ENCODE measurements at regions not wholly inside any gene's neighbourhood (a gene's known extent, or its start where the extent isn't known, plus 50 kb on each side); places are given as distances from the start of the nearest gene placed in this dataset.

GRCh38 chr4:158010361-158010760 is 162.5 kb downstream of the GASK1B start:
- TF ChIP-seq POLR2A (IDR thresholded peaks at IDR 0.05; ENCODE audit: low read length) = no peak
- TF ChIP-seq GATA1 (IDR thresholded peaks at IDR 0.05; ENCODE audit: low read depth, low read length) = no peak

Data from erythroblast (primary cell).